Bone marrow (tissue), 2 donors: ENCODE measurements at regions not wholly inside any gene's neighbourhood (a gene's known extent, or its start where the extent isn't known, plus 50 kb on each side); places are given as distances from the start of the nearest gene placed in this dataset.

Experiments
- DNase-seq, 2 donors: peaks; one replicate each; lab custom pipeline; 2025; lab: John Stamatoyannopoulos, UW

DNA sequence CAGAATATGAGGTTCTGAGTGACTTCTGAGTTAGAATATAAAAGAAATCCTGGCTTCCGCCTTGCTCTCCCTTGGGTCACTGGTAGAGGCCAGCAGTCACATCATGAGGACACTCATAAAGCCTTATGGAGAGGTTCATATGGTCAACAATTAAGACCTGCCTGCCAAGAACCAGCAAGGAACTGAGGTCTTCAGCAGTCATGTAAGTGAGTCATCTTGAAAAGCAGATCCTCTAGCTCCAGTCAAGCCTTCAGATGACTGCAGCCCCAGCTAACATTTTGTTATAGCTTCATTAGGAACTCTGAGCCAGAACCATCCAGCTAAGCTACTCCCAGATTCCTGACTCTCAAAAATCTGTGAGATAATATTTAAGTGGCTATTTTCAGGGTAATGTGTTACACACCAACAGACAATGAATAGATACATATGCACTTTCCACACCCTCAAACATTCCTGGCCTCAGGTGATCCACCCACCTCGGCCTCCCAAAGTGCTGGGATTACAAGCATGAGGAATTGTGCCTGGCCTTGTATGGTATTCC, 447.2 kb downstream of the SHQ1 start:
- DNase-seq, result no peak

DNA sequence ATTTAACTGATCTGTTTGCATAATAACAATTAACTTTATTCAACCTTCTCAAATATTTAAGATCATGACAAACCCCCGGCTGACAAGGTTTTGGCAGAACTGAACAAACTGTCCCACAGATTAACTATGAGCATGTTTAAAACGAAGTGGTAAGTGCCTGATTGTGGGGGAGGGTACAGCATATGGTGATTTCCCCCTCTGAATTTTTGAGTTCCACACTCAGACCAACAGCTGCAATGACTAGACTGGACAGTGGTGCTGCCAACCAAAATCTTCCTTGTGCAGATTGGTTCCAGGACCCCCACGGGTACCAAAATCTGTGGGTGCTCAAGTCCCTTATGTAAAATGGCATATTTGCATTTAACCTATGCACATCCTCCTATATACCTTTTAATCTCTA, 449.5 kb downstream of the SHQ1 start:
- DNase-seq, result no peak

DNA sequence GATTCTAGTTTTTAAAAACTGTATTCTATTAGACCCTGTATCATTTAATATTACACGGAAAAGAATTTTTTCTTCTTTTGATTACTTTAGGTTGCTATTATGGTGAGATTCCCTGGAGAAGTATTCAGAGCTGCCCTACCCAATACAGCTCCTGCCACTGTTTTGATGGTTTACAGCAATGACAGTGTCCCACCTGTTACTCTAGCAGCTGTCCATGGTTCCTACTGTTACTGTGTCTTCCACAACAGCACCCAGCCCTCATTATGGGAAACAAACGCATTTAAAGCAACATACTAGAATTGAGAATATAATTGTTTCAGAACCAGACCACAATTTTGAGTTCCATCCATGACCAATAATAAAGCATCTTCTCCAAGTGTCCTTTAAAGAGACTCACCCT, 450.7 kb downstream of the SHQ1 start:
- no peak for DNase-seq

DNA sequence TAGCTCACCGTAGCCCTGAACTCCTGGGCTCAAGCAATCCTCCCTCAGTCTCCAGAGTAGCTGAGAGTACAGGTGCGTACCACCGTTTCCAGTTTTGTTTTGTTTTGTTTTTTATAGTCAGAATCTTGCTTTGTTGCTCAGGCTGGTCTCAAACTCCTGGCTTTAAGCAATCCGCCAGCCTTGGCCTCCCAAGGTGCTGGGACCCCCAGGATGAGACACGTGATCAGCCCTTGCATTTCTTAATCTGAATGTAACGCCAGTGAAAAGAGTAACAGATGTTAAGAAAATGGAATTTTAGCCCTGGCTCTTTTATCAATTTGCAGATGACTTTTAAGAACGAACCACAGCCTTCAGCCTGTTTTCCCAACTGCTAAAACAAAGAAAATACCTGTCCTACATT, 451.3 kb downstream of the SHQ1 start:
- DNase-seq, result no peak

DNA sequence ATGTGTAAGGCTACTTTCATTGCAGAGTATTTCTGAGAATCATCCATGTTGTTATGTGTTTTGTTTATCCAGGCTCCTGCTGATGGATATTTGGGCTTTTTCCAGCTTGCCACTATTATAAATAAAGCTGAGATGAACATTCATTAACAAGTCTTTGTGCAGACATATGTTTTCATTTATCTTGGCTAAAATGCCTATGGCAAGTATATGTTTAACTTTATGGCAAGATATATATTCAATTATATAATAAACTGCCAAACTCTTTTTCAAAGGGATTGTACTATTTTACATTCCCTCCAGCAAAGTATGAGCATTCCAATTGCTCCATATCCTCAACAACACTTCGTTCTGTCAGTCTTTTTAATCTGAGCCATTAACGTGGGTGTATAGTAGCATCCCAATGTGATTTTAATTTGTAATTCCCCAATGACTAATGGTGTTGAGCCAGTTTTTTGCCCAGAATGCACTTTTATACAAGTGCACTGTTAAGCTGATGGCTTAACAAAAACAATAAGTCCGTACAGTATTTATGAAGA, 452.4 kb downstream of the SHQ1 start:
- DNase-seq, result no peak

DNA sequence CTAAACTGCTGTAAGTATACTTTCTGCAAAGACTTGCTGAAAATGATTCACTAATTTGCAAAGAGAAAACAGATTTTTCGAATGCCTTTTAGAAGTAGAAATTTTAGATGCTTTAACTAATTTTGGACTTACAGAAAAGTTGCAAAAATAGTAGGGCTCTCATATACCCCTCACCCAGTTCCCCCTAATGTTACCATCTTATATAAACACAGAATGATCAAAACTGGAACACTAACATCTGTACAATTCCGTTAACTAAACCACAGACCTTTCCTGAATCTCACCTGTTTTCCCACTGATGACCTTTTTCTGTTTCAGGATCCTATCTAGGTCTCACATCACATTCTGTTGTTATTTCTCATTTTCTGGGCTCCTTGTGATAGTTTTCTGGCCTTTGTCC, 454.8 kb downstream of the SHQ1 start:
- DNase-seq, result no peak

DNA sequence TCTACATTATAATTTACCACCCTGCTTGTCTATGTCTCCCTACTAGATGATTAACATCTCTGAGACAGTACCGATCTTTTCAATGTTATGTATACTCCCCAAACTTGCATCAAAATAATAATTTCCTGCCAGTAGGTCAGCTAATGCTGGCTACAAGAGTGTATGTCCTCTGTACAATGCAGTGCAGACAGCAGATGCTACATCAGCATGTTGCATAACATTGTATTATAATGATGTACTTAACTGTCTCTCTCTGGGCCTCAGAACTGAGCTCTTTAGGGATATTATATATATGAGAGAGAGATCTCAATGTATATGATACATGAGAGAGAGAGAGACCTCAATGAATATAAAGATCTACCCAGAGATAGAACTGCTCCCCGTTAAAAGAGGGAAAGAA, 456.6 kb downstream of the SHQ1 start:
- no peak for DNase-seq

DNA sequence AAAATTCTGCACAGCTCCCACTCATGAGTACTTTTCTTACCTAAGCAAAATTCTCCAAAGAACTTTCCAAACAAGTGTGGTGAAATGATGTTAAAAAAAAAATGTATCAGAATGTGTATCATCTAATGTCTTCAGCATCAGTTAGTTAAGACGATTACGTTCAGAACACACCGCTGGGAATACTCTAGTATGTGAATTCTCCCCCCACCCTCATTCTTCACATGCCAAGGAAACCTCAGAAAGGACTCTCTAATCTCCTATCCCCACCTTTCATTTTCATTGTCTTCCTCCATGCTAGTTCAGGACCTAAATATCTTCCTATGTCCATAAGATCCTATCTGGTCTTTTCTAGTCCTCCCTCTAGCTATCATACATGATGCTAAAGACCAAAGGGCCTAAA, 457.4 kb downstream of the SHQ1 start:
- DNase-seq, result no peak

DNA sequence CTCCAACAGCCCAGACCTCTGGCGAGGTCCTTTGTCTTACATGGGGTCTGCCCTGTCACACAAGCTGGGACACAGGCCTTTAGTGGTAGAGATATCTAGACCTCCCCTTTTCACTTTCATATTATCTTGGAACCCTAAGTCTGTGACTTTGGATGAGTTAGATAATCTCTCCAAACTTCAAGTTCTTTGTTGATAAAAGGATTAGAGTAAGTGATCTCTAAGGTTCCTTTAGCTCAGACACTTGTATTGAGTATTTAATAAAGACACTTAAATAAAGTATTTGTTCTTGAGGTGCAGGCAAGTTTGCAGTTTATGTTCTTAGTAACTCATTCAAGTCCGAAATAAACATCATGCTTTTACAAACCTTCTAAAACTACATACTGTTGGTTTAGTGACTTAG, 459.6 kb downstream of the SHQ1 start:
- no peak for DNase-seq

DNA sequence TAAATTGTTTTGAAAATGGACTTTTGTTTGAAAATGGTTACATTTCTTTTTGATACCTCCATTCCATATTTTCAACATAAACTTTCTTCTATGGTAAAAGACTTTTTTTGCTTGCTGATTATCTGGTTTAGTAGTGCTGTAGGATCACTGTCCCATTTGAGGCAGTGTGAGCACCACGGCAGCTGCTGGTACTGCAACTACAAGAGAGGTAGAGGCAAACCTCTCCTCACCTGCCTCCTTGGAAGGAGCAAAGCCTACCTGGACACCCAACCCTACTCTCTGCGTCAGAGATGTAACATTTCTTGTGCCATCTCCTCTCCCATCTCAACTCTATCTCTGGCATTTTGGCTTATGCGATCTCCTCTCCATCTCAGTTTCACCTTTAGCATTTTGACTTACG, 460.1 kb downstream of the SHQ1 start:
- DNase-seq, result no peak

DNA sequence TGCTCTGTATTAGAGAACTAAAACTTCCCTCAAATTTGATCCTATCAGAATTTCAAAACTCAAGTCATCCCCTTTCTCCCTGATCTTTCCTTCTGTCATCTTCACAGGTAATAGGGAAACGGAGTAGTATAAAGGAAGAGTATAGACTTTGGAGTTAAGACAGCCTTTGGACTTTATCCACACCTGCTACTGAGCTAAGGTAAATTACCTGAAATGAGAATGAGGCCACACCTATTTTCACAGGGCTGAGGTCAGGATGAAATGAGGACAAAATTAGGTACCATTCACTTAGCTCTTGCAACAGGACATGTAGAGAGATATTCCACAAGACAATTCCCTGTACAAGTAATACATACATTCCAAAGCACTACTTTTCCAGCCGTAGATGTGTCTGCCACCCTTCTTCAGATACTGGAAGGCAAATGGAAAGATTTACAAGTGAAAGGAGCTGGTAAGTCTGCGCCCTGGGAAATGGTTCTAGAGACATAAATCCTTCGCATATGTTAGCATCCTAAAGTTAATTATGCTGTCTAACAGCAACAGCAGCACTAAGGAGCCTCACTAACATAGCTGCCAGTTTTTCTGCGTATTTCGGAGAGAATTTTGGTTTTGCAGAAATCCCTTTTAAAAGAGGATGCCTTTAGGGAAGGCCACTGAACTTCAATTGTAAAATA, 461.8 kb downstream of the SHQ1 start:
- DNase-seq, result no peak

DNA sequence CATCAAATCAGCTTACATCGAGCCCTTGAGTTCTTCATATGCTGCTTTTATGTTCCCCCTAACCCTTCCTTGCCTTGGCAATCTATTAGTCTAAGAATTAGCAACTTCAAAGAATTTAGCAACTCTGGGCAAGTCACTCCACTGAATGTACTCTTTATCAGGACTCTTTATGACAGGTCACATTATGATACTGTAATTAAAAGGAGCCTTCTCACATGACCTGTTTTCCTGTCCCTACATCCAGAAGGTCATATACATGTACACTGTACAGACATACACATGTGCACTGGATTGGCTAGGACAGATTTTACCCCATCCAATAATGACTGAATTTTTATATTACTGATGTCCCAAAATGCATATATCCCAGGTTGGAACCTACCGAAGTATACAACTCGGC, 463.1 kb downstream of the SHQ1 start:
- no peak for DNase-seq

DNA sequence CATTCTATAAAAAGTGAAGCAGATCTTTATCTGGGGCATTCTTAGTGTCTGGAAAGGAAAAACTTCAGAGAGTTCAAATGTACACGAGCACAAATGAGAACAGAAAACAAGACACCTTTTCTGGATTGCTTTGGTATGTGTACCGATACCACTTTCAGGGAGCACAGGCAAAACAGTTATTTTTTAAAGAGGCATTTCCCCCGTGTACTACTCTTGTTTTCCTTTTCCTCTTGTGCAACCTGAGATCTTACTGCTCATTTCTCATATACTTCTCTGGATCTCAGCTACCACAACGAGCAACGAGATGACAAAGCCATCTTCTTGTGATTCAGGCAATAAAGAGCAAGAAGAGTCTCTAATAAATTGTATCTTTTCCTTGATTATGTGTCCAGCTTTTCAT, 463.6 kb downstream of the SHQ1 start:
- no peak for DNase-seq

DNA sequence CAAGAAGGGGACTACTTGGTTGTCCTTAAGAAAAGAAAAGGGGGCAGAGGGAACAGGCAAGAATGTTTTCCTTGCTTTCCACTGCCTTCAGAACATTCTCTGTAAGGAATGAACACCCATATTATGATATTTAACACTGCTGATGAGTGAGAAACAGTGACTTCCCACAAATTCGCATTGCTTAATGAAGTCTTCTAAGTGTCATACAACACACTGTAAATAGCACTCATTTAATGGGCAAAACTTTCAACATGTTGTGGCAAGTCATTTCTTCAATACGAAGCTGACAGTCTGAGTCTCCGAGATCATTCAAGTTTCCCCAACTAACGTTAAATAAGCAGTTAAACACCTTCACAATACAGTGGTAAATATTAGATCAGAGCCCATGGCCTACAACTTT, 464.4 kb downstream of the SHQ1 start:
- no peak for DNase-seq

DNA sequence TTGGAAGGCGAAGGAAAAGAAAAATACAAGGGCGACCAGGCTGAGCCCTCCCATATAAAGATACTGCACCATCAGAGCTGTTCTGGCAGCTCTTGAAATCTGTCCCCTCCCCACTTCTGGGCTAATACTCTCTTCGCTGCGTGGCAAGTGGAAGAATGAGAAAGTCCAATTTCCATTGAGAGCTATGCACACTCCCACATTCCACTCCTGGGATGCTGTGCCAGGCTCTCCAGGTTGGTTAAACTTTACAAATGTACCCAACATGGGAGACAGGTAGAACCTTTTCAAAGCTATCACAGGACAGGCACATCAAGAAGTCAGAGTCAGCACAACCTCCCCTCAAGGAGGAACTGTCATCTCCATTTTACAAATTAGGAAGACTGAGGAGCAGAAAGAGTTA, 465.0 kb downstream of the SHQ1 start:
- no peak for DNase-seq

DNA sequence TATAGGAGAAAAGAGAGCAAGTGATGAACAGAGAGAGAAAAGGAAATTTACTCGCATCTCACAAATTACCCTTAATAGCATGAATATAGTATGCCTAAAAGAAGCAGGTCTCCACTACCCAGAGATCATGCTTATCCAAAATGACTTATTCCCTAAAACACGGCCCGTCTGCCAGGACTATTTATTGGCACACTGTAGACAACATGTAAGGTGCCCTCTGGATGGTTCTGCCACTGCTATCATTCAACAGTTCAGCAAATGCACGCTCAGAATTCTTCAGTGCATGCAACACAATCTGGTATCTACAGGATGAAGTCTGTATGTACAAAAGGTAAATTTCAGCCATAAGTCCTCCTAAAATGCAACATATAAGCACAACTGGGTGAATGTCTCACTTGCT, 465.8 kb downstream of the SHQ1 start:
- no peak for DNase-seq

DNA sequence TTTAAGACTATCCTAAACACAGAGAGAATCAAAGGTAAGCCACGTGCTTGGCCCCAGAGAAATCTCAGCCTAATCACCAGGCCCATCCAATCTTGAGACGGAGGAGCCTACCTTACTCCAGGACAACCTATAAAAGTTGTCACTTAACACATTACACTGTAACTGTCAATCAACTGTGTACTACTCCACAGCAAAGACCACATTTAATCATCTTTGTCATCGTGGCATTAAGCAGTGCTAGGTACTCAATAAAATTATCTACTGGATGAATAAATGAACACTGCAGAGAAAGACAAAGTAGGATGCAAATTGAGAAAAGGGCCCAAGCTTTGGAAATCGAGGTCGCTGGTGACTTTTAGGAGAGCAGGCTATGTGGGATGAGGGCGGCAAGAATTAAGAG, 466.7 kb downstream of the SHQ1 start:
- DNase-seq, result no peak

DNA sequence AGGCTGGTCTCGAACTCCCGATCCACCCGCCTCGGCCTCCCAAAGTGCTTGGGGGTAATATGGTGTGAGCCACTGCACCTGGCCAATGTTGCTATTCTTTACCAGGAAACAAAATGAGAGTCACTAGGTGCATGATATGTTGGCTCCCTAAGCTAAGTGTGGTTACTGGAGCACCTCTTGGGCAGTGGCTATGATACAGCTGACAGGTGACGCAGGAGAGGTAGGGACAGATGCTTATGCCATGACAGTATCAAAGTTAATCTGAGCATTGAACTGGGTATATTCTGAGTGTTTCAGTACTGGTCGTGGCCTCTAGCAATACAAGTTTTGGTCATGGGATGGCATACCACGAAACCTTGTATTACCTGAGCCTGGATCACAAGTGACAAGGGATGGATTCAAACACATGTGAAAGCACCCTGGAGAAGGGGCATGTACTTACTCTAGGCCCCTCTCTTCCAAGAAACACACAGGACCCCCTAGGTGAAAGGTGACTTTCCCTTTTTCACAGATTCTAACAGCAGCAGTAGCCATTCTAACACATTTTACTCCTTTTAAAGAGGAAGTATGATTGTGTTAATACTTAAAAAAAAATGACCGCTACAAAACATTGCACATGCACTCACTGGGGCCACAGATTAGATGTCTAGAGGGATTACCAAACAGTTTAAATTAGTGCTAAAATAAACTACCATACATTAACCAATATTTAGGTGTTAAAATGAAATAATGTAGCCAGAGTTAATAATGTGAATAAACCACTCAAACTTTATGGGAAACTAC, 467.3 kb downstream of the SHQ1 start:
- no peak for DNase-seq

DNA sequence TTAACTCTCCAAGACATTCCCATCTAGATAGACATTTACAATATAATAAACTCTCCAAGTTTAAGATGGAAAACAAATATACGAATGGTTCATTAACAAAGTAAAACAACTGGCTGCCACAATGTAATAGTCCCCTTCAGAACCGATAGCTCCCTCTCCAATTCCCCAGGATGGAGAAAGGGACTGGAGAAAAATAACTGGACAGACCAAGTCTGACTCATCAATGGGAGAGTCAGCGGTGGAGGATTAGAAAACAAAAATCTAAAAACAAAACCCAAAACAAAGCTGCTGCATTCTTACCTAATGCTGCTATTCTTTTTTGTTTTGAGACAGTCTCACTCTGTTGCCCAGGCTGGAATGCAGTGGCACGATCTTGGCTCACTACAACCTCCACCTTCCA, 468.1 kb downstream of the SHQ1 start:
- no peak for DNase-seq

DNA sequence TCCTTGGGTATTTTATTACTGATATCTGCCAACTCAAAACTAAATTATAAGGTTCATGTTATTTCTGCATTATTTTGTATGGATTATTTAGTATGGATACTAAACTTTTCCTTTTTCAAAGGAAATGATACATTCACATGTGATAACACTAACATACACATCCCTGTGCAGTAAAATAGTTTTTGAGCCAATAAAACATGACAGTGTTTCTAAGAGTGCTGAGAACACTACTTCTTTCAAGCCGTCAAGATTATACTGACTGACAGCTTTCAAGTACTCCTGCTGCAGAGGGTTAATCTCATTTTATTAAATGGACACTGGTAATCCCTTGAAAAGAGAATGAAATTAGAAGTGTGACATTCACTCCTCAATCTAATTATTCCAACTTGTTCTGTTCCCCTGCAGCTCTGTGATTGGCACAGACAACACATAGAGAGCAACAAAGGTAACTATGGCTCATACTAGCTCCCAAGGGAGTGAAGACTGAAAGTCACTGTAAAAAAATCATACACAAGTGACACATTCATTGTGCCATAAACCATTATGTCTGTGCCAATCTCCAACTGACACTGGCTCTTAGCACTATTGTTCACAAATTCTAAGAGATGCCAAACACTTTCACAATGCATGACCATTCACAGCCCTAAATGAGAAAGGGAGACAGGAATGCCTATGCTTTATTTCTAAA, 468.6 kb downstream of the SHQ1 start:
- no peak for DNase-seq

DNA sequence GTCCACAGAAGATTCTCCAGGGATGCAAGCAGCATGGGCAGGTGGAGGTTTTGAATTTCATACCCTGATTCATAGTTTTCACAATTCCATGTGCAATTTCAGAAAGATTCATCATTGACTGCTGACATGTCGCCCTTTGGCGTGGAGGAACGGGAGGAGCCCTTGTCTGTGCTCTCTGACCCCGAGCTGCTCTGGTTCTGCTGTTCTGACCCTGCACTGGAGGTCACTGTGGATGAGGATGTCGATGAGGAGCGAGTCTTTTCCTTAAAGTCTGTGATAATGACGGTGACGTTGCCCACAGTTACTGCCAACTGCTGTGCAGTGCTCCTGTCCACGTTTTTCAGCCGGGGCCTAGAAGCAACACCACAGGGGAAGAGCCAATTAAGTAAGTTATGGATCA, 470.0 kb downstream of the SHQ1 start:
- DNase-seq, result no peak

DNA sequence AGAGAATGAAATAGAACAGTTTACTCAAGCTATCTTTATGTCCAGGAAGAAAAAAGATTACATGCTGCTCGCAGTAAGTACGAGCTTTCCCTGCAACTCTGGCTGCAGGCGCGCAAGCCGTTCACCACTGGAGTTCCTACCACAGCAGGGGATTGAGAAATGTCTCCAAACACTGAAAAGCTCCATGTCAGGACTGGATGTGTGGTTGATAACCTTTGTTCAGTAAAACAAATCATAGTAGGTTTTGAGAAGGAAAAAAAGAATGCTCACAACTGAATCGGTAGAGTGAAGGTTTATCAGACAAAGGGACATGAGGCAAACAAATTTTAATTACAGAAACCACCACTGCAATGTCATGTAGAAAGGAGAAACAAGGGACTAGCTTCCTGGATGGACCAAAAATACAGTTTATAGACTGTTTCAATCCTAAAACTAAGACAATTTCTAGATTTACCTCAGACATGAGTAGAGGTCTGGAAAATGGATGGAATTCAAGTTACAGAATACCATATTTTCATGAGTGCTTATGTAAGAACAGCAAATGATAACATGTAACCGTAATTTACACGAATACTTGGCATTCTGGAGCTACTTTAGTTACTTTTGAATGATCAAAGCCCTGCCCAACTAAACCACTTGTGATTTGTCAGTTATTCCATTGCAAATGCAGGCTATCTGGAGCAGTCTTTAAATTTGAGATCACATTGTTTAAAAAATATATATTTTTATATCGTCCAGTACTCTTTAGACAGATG, 471.1 kb downstream of the SHQ1 start:
- DNase-seq, result no peak
